Esophagus (tissue), 2 donors: ENCODE measurements at regions not wholly inside any gene's neighbourhood (a gene's known extent, or its start where the extent isn't known, plus 50 kb on each side); places are given as distances from the start of the nearest gene placed in this dataset.
"Not testable (repeated sequence)": the region's sequence is repeated elsewhere in the genome, so short reads cannot be mapped to it uniquely, and the experiment has no call there.

Experiments
- H3K27ac ChIP-seq, 2 donors: one replicate each; pipeline ENCODE4 v1.5.1; 2013; ENCODE audit warnings: low read depth in 2 of 2, mild to moderate bottlenecking in 2 of 2, inconsistent platforms in 1 of 2, low read length in 1 of 2, moderate library complexity in 1 of 2
- H3K27me3 ChIP-seq, 2 donors: one replicate each; pipeline ENCODE4 v1.6.1; 2013; ENCODE audit warnings: low read length in 2 of 2, control low read depth in 1 of 2, mild to moderate bottlenecking in 1 of 2; ENCODE audit not compliant: insufficient read depth in 2 of 2, control insufficient read depth in 1 of 2
- H3K36me3 ChIP-seq, 2 donors: one replicate each; pipeline ENCODE4 v1.6.1; 2013; ENCODE audit warnings: low read length in 1 of 2; ENCODE audit not compliant: control insufficient read depth in 2 of 2, insufficient read depth in 2 of 2
- H3K4me1 ChIP-seq, 2 donors: one replicate each; pipeline ENCODE4 v1.6.1; 2013; ENCODE audit warnings: low read length in 1 of 2; ENCODE audit not compliant: control insufficient read depth in 2 of 2, insufficient read depth in 2 of 2
- H3K4me3 ChIP-seq, 2 donors: one replicate each; pipeline ENCODE4 v1.5.1; 2013; ENCODE audit warnings: low read length in 2 of 2, mild to moderate bottlenecking in 2 of 2, low read depth in 1 of 2, moderate library complexity in 1 of 2
- H3K9me3 ChIP-seq, 2 donors: one replicate each; pipeline ENCODE4 v1.6.1; 2013; ENCODE audit warnings: mild to moderate bottlenecking in 2 of 2, low read depth in 1 of 2, low read length in 1 of 2, moderate library complexity in 1 of 2; ENCODE audit not compliant: control insufficient read depth in 2 of 2, insufficient read depth in 1 of 2
- WGBS, 2 donors: extraction: QIAGEN DNeasy Blood & Tissue Kit; methylation state at CpG; one replicate each; pipeline ENCODE4 v1.1.7; 2013; 5-methylcytosine and 5-hydroxymethylcytosine counted together
- donor health status: healthy with polysubstance abuse.
- donor health status: Bipolar disorder and iron deficiency.

DNA sequence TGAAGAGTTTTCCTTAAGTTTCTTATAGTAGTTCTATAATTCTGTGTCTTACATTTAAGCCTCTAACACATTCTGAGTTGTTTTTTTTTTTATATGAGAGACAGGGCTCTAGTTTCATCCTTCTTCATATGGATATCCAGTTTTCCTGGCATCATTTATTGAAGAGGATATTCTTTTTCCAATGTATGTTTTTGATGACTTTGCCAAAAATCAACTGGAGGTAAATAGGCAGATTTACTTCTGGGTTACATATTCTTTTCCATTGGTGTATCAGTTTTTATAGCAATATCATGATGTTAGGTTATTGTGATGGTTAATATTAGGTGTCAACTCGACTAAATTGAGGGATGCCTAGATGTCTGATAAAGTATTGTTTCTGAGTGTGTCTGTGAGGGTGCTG is 650.7 kb upstream of the GRID2 start:
- Histone ChIP-seq H3K9me3 (no peaks in the 10 kb centered on the region), H3K36me3 (no peaks in the 10 kb centered on the region)

DNA sequence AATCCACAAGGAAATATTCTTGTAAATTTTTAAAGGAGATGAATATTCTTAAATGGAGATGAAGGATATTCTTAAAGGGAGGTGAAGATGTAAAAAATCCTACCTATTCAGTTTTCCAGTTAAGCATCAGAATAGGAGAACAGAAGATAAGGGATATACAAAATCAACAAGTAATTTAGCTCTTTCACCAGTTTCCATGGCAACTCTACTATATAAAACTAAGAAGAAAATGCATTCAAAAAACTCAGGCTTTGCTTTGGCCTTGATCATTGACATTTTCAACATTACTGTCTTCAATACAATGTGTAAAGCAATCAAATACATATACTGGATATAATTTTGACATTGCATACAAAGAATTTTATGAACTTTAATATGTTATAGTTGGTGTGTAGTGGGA is 622.7 kb upstream of the GRID2 start:
- H3K27ac ChIP-seq = no peak overlapping the region
- H3K4me1 ChIP-seq = no peaks in the 10 kb centered on the region
- H3K36me3 ChIP-seq = no peaks in the 10 kb centered on the region
- H3K9me3 ChIP-seq = no peaks in the 10 kb centered on the region
- H3K4me3 ChIP-seq = no peak overlapping the region
- no peaks in the 10 kb centered on the region for H3K27me3 ChIP-seq

More for the DNA sequence above, 650.7 kb upstream of the GRID2 start:
- Histone ChIP-seq H3K4me3 (no peak overlapping the region), H3K4me1 (no peaks in the 10 kb centered on the region), H3K27ac (no peak overlapping the region), H3K27me3 (no peaks in the 10 kb centered on the region)
- WGBS, 2 donors = 68 to 77% methylated on average over 1 of the region's 1 CpG

DNA sequence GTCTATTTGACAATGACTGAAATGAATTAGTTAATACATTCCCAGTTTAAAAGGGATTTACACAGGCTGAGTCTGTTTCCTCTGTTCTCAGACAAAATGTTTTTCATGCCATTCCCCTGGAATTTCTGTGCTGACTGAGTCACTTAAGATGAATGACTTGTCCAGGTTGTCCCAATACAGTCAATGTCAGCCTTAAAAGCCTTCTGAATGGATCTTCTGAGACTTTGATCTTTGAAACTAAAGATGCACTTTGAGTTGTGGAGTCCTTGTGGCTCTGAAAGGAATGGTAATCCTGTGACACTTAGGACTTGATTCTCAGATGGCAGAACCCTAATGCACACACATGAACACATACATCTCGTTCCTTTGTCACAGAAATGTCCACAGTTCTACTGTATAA is 622.2 kb upstream of the GRID2 start:
- Histone ChIP-seq H3K4me3 (no peak overlapping the region), H3K27ac (no peak overlapping the region), H3K27me3 (no peaks in the 10 kb centered on the region), H3K9me3 (no peaks in the 10 kb centered on the region), H3K36me3 (no peaks in the 10 kb centered on the region), H3K4me1 (no peaks in the 10 kb centered on the region)
- WGBS, 2 donors = 35 to 43% methylated on average over 1 of the region's 1 CpG

DNA sequence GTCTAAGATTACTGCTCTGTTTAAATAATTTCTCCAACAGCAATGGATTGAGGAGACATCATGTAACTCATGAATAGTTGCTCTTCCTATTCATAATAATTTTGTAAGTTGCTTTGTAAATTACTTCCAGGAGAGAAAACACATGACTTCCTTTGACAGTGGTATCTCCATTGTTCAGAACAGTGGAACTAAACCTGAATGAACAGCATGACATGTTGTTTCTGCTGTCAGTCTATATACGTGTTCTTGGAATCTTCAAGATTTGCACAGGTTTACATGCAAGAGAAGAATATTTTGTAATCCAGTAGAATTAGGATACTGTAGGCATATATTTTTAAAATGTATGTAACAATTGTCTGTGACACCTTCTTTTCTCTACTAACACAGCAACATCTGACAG is 618.8 kb upstream of the GRID2 start:
- no peak overlapping the region for H3K4me3 ChIP-seq
- no peak overlapping the region for H3K27ac ChIP-seq
- 67 to 76% methylated on average over 1 of the region's 1 CpG for WGBS, 2 donors
- no peaks in the 10 kb centered on the region for H3K27me3 ChIP-seq
- no peaks in the 10 kb centered on the region for H3K4me1 ChIP-seq
- H3K36me3 ChIP-seq = no peaks in the 10 kb centered on the region
- no peaks in the 10 kb centered on the region for H3K9me3 ChIP-seq

DNA sequence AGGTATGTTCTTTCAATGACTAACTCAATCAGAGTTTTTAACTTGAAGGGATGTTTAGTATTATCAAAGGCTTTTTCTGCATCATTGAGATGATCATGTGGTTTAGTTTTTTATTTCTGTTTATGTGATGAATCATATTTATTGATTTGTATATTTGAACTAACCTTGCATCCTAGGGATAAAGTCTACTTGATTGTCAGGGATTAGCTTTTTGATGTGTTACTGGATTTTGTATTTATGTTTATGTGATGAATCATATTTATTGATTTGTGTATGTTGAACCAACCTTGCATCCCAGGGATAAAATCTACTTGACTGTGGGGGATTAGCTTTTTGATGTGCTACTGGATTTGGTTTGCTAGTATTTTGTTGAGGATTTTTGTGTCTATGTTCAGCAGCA is 615.4 kb upstream of the GRID2 start:
- Histone ChIP-seq H3K36me3 (no peaks in the 10 kb centered on the region), H3K4me3 (no peak overlapping the region), H3K27ac (no peak overlapping the region), H3K4me1 (no peaks in the 10 kb centered on the region), H3K27me3 (no peaks in the 10 kb centered on the region), H3K9me3 (no peaks in the 10 kb centered on the region)

DNA sequence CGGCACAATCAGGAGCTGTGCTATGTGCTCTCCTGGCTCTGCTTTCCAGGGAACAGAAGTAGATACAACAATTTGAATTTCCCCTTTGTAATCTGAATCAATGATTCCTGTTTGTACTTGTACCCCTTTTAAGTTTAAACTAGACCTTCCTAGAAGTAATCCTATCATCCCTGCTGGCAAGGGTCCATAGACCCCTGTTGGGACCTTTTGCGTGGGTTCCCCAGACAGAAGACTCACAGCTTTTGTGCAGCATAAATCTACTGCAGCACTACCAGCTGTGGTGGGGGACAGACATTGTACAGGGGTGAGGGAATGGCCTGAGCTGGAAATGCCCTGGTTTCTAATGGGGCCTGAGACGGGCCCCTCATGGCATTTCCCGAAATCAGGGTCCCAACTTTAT is 604.1 kb upstream of the GRID2 start:
- not testable (repeated sequence) for H3K36me3 ChIP-seq, H3K4me1 ChIP-seq, H3K27ac ChIP-seq, H3K27me3 ChIP-seq, H3K4me3 ChIP-seq, H3K9me3 ChIP-seq
- 52 to 53% methylated on average over 4 of the region's 4 CpGs for WGBS, 2 donors

DNA sequence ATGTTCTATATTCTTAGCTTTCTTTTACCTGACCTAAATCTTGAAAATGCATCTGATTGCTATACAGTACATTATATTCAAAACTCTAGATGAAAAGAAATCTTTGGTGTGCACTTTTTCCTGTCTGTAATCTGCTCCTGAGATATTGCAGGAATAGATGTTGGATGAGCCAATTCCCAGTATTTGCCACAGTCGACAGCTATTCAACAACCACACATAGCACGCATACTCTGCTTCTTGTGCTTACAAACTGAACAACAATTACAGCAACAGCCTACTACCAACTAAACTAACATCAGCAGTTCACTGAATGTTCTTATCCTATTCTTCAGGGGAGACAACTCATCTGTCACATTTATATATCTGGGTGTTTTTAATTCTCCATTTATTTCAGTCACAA is 573.9 kb upstream of the GRID2 start:
- no peaks in the 10 kb centered on the region for H3K4me1 ChIP-seq
- H3K27ac ChIP-seq = no peak overlapping the region
- no peaks in the 10 kb centered on the region for H3K36me3 ChIP-seq
- no peak overlapping the region for H3K4me3 ChIP-seq
- no peaks in the 10 kb centered on the region for H3K9me3 ChIP-seq
- 89 to 91% methylated on average over 2 of the region's 2 CpGs for WGBS, 2 donors
- peaks cover 0 to 2% of the 10 kb centered on the region in 2 donors for H3K27me3 ChIP-seq

DNA sequence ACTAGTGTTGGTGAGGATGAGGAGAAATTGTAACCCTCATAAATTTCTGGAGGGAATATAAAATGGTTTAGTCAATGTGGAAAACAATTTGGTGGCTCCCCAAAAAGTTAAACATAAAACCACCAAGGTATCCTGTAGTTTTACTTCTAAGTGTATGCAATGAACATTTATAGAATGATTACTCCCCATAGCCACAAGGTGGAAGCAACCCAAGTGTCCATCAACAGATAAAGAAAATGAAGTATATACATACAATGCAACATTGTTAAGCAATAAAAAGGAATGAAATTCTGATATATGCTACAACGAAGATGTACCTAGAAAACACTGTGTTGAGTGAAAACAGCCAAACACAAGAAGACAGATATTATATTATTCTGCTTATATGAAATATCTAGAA is 569.1 kb upstream of the GRID2 start:
- Histone ChIP-seq H3K9me3 (no peaks in the 10 kb centered on the region), H3K4me3 (no peak overlapping the region), H3K27me3 (peaks cover 0 to 2% of the 10 kb centered on the region in 2 donors), H3K36me3 (no peaks in the 10 kb centered on the region), H3K27ac (no peak overlapping the region), H3K4me1 (no peaks in the 10 kb centered on the region)
- WGBS, 2 donors = 35 to 61% methylated on average over 1 of the region's 1 CpG

DNA sequence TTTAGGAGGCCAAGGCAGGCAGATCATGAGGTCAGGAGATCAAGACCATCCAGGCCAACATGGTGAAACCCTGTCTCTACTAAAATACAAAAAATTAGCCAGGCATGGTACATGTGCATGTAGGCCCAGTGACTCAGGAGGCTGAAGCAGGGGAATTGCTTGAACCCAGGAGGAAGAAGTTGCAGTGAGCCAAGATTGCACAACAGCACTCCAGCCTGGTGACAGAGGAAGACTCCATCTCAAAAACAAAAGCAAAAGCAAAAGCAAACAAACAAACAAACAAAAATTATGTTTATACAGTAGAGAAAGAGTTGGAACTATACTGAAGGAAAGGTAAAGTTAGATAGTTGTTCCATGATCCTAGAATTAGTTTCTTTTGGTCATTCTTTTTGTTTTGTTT is 564.9 kb upstream of the GRID2 start:
- H3K27ac ChIP-seq, H3K9me3 ChIP-seq, H3K4me3 ChIP-seq, H3K27me3 ChIP-seq, H3K4me1 ChIP-seq, H3K36me3 ChIP-seq: not testable (repeated sequence)

DNA sequence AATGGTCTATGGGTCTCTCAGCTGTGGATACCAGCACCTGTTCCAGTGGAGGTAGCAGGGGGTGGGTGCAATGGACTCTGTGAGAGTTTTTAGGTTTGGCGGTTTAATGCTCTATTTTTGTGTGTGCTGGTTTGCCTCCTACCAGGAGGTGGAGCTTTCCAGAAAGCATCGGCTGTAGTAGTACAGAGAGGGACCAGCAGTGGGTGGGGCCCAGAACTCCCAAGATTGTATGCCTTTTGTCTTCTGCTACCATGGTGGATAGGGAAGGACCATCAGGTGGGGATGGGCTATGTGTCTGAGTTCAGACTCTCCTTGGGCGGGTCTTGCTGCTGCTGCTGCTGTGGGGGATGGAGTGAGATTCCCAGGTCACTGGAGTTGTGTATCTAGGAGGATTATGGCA is 557.2 kb upstream of the GRID2 start:
- no peak overlapping the region for H3K27ac ChIP-seq
- no peaks in the 10 kb centered on the region for H3K27me3 ChIP-seq
- no peaks in the 10 kb centered on the region for H3K9me3 ChIP-seq
- no peaks in the 10 kb centered on the region for H3K36me3 ChIP-seq
- no peaks in the 10 kb centered on the region for H3K4me1 ChIP-seq
- H3K4me3 ChIP-seq = no peak overlapping the region
- WGBS, 2 donors = 38 to 77% methylated on average over 3 of the region's 3 CpGs
